Endothelial cell of umbilical vein (primary cell): ENCODE measurements at regions not wholly inside any gene's neighbourhood (a gene's known extent, or its start where the extent isn't known, plus 50 kb on each side); places are given as distances from the start of the nearest gene placed in this dataset.

Experiments
- BruUV-seq: library from RNA; stranded (reverse); fragments of 400-500 nt; replicated peaks from 2 replicates; lab custom pipeline; 2021; lab: Mats Ljungman, UMichigan
- CTCF ChIA-PET: fragments of 300-600, 350-600 bp; sonication (Branson Sonifier 250); formaldehyde crosslinking; loops from one replicate; lab custom pipeline; 2021; ENCODE audit warnings: antibody characterized with exemption, inconsistent platforms; lab: Charles Lee
- POLR2A ChIA-PET: fragments of 300-600, 350-600 bp; sonication (Branson Sonifier 250); formaldehyde crosslinking; loops from one replicate; lab custom pipeline; 2021; ENCODE audit warnings: antibody characterized with exemption, inconsistent platforms; lab: Charles Lee
- DNase-seq: peaks from one replicate; pipeline ENCODE4 v3.0.0-alpha.2; 2011; ENCODE audit warnings: low read depth, low spot score
- FAIRE-seq: peaks from 2 replicates; lab custom pipeline; 2011; peaks lifted over from hg19 to GRCh38; lab: Jason Lieb, UNC
- H2AFZ ChIP-seq: 2 replicates; pipeline ENCODE4 v1.6.0; 2012; ENCODE audit warnings: low read depth, low read length, control low read depth, inconsistent platforms
- H3K27ac ChIP-seq: 2 replicates; pipeline ENCODE4 v1.5.1; 2011; ENCODE audit warnings: low read depth, mild to moderate bottlenecking, control low read depth, low read length, moderate library complexity; ENCODE audit not compliant: insufficient read depth
- H3K27me3 ChIP-seq, 2 experiments: 2 replicates each; pipeline versions ENCODE4 v1.6.0 to v1.6.1; 2011; ENCODE audit warnings: low read length in 2 of 2, mixed read lengths in 1 of 2; ENCODE audit not compliant: control insufficient read depth in 2 of 2, insufficient read depth in 2 of 2
- H3K36me3 ChIP-seq, 2 experiments: 2 replicates in 1 of 2; 3 replicates in 1 of 2; pipeline ENCODE4 v1.5.1; 2011; ENCODE audit warnings: low read length in 2 of 2, mild to moderate bottlenecking in 1 of 2, moderate library complexity in 1 of 2; ENCODE audit not compliant: control insufficient read depth in 2 of 2, insufficient read depth in 2 of 2; ENCODE audit errors: extremely low read depth in 1 of 2
- H3K4me1 ChIP-seq: 3 replicates; pipeline ENCODE4 v1.5.1; 2011; ENCODE audit warnings: mild to moderate bottlenecking, low read length; ENCODE audit not compliant: control insufficient read depth, insufficient read depth; ENCODE audit errors: extremely low read depth
- H3K4me2 ChIP-seq: 2 replicates; pipeline ENCODE4 v1.6.1; 2011; ENCODE audit warnings: low read length, control low read depth, mixed read lengths; ENCODE audit not compliant: insufficient read depth
- H3K4me3 ChIP-seq, 3 experiments: fragments of 200-600 bp in 1 of 3; sonication (generic), shearing (Covaris generic) in 1 of 3; replicated peaks in 1 of 3; 2 replicates each; pipeline ENCODE4 v1.5.1; 2011 to 2016; ENCODE audit warnings: control low read depth in 3 of 3, low read length in 3 of 3, mild to moderate bottlenecking in 2 of 3, inconsistent platforms in 1 of 3, low read depth in 1 of 3, moderate library complexity in 1 of 3; ENCODE audit not compliant: insufficient read depth in 1 of 3
- H3K79me2 ChIP-seq: 2 replicates; pipeline ENCODE4 v1.6.0; 2012; ENCODE audit warnings: low read length, inconsistent platforms; ENCODE audit not compliant: control insufficient read depth, insufficient read depth
- H3K9ac ChIP-seq: replicated peaks from 2 replicates; pipeline ENCODE3; 2011; ENCODE audit warnings: low read length, control low read depth; ENCODE audit not compliant: insufficient read depth; ENCODE audit errors: extremely low read depth
- H3K9me1 ChIP-seq: replicated peaks from 3 replicates; pipeline ENCODE4 v1.6.0; 2011; ENCODE audit warnings: mild to moderate bottlenecking, low read length; ENCODE audit not compliant: control insufficient read depth, insufficient read depth; ENCODE audit errors: extremely low read depth
- H3K9me3 ChIP-seq: replicated peaks from 2 replicates; pipeline ENCODE4 v1.5.1; 2012; ENCODE audit warnings: low read length, inconsistent platforms; ENCODE audit not compliant: control insufficient read depth, insufficient read depth
- H4K20me1 ChIP-seq: replicated peaks from 2 replicates; pipeline ENCODE3; 2011; ENCODE audit warnings: mild to moderate bottlenecking, low read length; ENCODE audit not compliant: control insufficient read depth, insufficient read depth; ENCODE audit errors: extremely low read depth
- EZH2 ChIP-seq: IDR thresholded peaks from 2 replicates; pipeline ENCODE4 v1.6.1; 2012; ENCODE audit warnings: borderline replicate concordance, low read depth, mild to moderate bottlenecking, moderate library complexity, low read length, inconsistent platforms; ENCODE audit not compliant: severe bottlenecking
- FOS ChIP-seq: IDR thresholded peaks from 2 replicates; pipeline ENCODE4 v1.6.1; 2011; ENCODE audit warnings: mild to moderate bottlenecking, low read length, moderate library complexity, borderline replicate concordance; ENCODE audit not compliant: insufficient read depth
- GATA2 ChIP-seq: IDR thresholded peaks from 2 replicates; pipeline ENCODE4 v1.7.0; 2011; ENCODE audit warnings: low read depth, mild to moderate bottlenecking, moderate library complexity, mixed read lengths, low read length; ENCODE audit not compliant: insufficient read length, insufficient read depth
- JUN ChIP-seq: IDR thresholded peaks from 2 replicates; pipeline ENCODE4 v1.6.1; 2011; ENCODE audit warnings: borderline replicate concordance, low read depth; ENCODE audit not compliant: insufficient read length, insufficient read depth
- MYC ChIP-seq: IDR thresholded peaks from one replicate; pipeline ENCODE4 v1.6.1; 2011; ENCODE audit warnings: mild to moderate bottlenecking, low read depth, low read length
- POLR2A ChIP-seq: IDR thresholded peaks from 2 replicates; pipeline ENCODE4 v1.6.1; 2012; ENCODE audit warnings: low read depth, mild to moderate bottlenecking, control low read depth, low read length
- POLR2AphosphoS5 ChIP-seq: IDR thresholded peaks from 2 replicates; pipeline ENCODE4 v1.6.1; 2012; ENCODE audit warnings: low read depth, mild to moderate bottlenecking, control low read depth, low read length, moderate library complexity; ENCODE audit not compliant: insufficient read depth
- dilution Hi-C: fragments of 300-500 bp; cut with MboI; formaldehyde crosslinking; loops from one replicate; pipeline ENCODE4 v1.15.0; 2019; ENCODE audit warnings: low sequenced_read_pairs; ENCODE audit not compliant: extremely low pct_ligation_motif_present
- intact Hi-C: fragments of 100-400 bp; cut with micrococcal nuclease; formaldehyde crosslinking; loops from one replicate; pipeline ENCODE4 v1.10.0; 2022
- TF ChIP-seq, protein P1 (sequence below), 2 donors: IDR thresholded peaks; 1 replicate in 1 of 2; 2 replicates in 1 of 2; pipeline ENCODE4 v1.5.1; 2011; ENCODE audit warnings: low read length in 2 of 2, mild to moderate bottlenecking in 2 of 2, moderate library complexity in 2 of 2, control low read depth in 1 of 2, inconsistent platforms in 1 of 2, low read depth in 1 of 2; ENCODE audit not compliant: insufficient read depth in 1 of 2; ENCODE audit errors: extremely low read depth in 1 of 2
- TF ChIP-seq, protein P2 (sequence below): IDR thresholded peaks from 2 replicates; pipeline ENCODE4 v1.6.1; 2011; ENCODE audit not compliant: insufficient read depth, insufficient read length

DNA sequence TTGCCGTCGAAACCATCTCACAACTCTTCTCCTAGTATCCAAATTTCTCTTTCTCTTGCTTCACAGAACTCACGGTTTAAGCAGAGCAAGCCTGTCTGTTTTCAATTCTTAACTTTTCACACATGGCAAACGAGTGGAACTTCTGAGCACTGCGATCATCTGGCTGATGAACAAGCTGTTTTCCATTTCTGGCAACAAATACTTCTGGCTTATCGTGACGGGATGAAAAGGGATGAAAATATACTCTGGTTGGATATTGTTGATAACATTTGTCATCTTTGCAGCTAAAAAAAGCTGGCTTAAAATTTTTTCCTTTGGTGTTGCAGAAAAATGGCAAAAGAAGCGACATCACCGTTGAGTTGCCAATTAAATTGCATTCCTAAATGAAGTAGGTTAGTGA lies 515.2 kb upstream of the JARID2 start:
- no peaks in the 10 kb centered on the region for H3K36me3 ChIP-seq
- BruUV-seq = no TSS peak
- H3K27me3 ChIP-seq = no peaks in the 10 kb centered on the region
- intact Hi-C loops (no loop called here), dilution Hi-C loops (no loop called here)
- CTCF ChIA-PET = no interaction called here
- H3K4me2 ChIP-seq = no peak overlapping the region
- H4K20me1 ChIP-seq = no peaks in the 10 kb centered on the region
- POLR2A ChIA-PET = no interaction called here
- no peak for TF ChIP-seq GATA2
- TF ChIP-seq, protein P1, sequence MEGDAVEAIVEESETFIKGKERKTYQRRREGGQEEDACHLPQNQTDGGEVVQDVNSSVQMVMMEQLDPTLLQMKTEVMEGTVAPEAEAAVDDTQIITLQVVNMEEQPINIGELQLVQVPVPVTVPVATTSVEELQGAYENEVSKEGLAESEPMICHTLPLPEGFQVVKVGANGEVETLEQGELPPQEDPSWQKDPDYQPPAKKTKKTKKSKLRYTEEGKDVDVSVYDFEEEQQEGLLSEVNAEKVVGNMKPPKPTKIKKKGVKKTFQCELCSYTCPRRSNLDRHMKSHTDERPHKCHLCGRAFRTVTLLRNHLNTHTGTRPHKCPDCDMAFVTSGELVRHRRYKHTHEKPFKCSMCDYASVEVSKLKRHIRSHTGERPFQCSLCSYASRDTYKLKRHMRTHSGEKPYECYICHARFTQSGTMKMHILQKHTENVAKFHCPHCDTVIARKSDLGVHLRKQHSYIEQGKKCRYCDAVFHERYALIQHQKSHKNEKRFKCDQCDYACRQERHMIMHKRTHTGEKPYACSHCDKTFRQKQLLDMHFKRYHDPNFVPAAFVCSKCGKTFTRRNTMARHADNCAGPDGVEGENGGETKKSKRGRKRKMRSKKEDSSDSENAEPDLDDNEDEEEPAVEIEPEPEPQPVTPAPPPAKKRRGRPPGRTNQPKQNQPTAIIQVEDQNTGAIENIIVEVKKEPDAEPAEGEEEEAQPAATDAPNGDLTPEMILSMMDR (IDR thresholded peaks at IDR 0.05; ENCODE audit: extremely low read depth in 1 of 2, insufficient read depth in 1 of 2, low read depth in 1 of 2, low read length in 2 of 2) = no peak
- TF ChIP-seq POLR2A = no peak
- TF ChIP-seq FOS = no peak
- no peak for TF ChIP-seq JUN
- no peak for TF ChIP-seq POLR2AphosphoS5
- no peak for TF ChIP-seq EZH2
- no peak for TF ChIP-seq MYC
- TF ChIP-seq, protein P2, sequence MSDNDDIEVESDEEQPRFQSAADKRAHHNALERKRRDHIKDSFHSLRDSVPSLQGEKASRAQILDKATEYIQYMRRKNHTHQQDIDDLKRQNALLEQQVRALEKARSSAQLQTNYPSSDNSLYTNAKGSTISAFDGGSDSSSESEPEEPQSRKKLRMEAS = no peak
- H3K27ac ChIP-seq = no peak overlapping the region
- no peaks in the 10 kb centered on the region for H3K79me2 ChIP-seq
- no peaks in the 10 kb centered on the region for H3K9me1 ChIP-seq
- FAIRE-seq (no peak), DNase-seq (no peak)
- H3K9me3 ChIP-seq = no peaks in the 10 kb centered on the region
- no peak overlapping the region for H3K9ac ChIP-seq
- no peak overlapping the region for H2AFZ ChIP-seq
- no peak overlapping the region for H3K4me3 ChIP-seq
- H3K4me1 ChIP-seq = no peaks in the 10 kb centered on the region
